ENCODE measurements at regions not wholly inside any gene's neighbourhood (a gene's known extent, or its start where the extent isn't known, plus 50 kb on each side); places are given as distances from the start of the nearest gene placed in this dataset.

DNA sequence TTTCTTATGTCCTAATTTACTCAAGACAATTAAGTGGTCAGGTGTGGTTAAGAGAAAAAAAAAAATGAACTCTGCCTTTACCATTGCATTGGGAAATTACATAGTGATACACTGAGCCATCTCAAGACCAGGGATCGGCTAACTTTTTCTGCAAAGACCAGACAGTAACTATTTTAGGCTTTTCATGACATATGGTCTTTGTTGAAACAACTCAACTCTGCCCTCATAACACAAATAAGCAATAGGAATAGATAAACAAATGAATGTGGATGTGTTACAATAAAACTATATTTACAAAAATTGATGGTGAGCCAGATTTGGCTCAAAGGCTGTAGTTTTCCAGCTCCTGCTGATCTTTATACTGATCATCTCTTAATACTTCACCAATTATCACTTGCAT lies 632.6 kb upstream of the INTU start:
- ChIA-PET POLR2A (no interaction called here), CTCF (no interaction called here)
- no TSS peak for BruUV-seq (replicated peaks)
- no peak overlapping the region for H3K4me3 ChIP-seq (replicated peaks in 1 of 3; ENCODE audit: insufficient read depth in 1 of 3, low read depth in 1 of 3, low read length in 3 of 3)
- TF ChIP-seq POLR2AphosphoS5 (IDR thresholded peaks at IDR 0.05; ENCODE audit: insufficient read depth, low read depth, low read length) (no peak), JUN (IDR thresholded peaks at IDR 0.05; ENCODE audit: borderline replicate concordance, insufficient read depth, insufficient read length, low read depth) (no peak), EZH2 (IDR thresholded peaks at IDR 0.05; ENCODE audit: borderline replicate concordance, low read depth, low read length, severe bottlenecking) (no peak), GATA2 (IDR thresholded peaks at IDR 0.05; ENCODE audit: insufficient read depth, insufficient read length, low read depth, low read length) (no peak), FOS (IDR thresholded peaks at IDR 0.05; ENCODE audit: borderline replicate concordance, insufficient read depth, low read length) (no peak), MYC (IDR thresholded peaks at IDR 0.05; ENCODE audit: low read depth, low read length) (no peak), POLR2A (IDR thresholded peaks at IDR 0.05; ENCODE audit: low read depth, low read length) (no peak)
- TF ChIP-seq, protein P1, sequence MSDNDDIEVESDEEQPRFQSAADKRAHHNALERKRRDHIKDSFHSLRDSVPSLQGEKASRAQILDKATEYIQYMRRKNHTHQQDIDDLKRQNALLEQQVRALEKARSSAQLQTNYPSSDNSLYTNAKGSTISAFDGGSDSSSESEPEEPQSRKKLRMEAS (IDR thresholded peaks at IDR 0.05; ENCODE audit: insufficient read depth, insufficient read length), result no peak
- TF ChIP-seq, protein P2, sequence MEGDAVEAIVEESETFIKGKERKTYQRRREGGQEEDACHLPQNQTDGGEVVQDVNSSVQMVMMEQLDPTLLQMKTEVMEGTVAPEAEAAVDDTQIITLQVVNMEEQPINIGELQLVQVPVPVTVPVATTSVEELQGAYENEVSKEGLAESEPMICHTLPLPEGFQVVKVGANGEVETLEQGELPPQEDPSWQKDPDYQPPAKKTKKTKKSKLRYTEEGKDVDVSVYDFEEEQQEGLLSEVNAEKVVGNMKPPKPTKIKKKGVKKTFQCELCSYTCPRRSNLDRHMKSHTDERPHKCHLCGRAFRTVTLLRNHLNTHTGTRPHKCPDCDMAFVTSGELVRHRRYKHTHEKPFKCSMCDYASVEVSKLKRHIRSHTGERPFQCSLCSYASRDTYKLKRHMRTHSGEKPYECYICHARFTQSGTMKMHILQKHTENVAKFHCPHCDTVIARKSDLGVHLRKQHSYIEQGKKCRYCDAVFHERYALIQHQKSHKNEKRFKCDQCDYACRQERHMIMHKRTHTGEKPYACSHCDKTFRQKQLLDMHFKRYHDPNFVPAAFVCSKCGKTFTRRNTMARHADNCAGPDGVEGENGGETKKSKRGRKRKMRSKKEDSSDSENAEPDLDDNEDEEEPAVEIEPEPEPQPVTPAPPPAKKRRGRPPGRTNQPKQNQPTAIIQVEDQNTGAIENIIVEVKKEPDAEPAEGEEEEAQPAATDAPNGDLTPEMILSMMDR (IDR thresholded peaks at IDR 0.05; ENCODE audit: extremely low read depth in 1 of 2, insufficient read depth in 1 of 2, low read depth in 1 of 2, low read length in 2 of 2), result no peak
- H3K9me3 ChIP-seq (replicated peaks; ENCODE audit: control insufficient read depth, insufficient read depth, low read length), result no peaks in the 10 kb centered on the region
- no peak overlapping the region for H3K27ac ChIP-seq (ENCODE audit: insufficient read depth, low read depth, low read length)
- no peaks in the 10 kb centered on the region for H3K9me1 ChIP-seq (replicated peaks; ENCODE audit: control insufficient read depth, extremely low read depth, insufficient read depth, low read length)
- DNase-seq (ENCODE audit: low read depth, low spot score), result no peak
- no peaks in the 10 kb centered on the region for H4K20me1 ChIP-seq (replicated peaks; ENCODE audit: control insufficient read depth, extremely low read depth, insufficient read depth, low read length)
- H3K79me2 ChIP-seq (ENCODE audit: control insufficient read depth, insufficient read depth, low read length), result no peaks in the 10 kb centered on the region
- H3K9ac ChIP-seq (replicated peaks; ENCODE audit: extremely low read depth, insufficient read depth, low read length), result no peak overlapping the region
- no peaks in the 10 kb centered on the region for H3K36me3 ChIP-seq (ENCODE audit: control insufficient read depth in 2 of 2, extremely low read depth in 1 of 2, insufficient read depth in 2 of 2, low read length in 2 of 2)
- no peaks in the 10 kb centered on the region for H3K27me3 ChIP-seq (ENCODE audit: control insufficient read depth in 2 of 2, insufficient read depth in 2 of 2, low read length in 2 of 2)
- H2AFZ ChIP-seq (ENCODE audit: low read depth, low read length), result no peak overlapping the region
- H3K4me2 ChIP-seq (ENCODE audit: insufficient read depth, low read length), result no peak overlapping the region
- dilution Hi-C loops (cut with MboI; ENCODE audit: extremely low pct_ligation_motif_present, low sequenced_read_pairs), result no loop called here
- intact Hi-C loops (cut with micrococcal nuclease), result no loop called here
- H3K4me1 ChIP-seq (ENCODE audit: control insufficient read depth, extremely low read depth, insufficient read depth, low read length), result no peaks in the 10 kb centered on the region
- FAIRE-seq, result no peak
